Neuronal stem cell (in vitro differentiated cells): ENCODE measurements at regions not wholly inside any gene's neighbourhood (a gene's known extent, or its start where the extent isn't known, plus 50 kb on each side); places are given as distances from the start of the nearest gene placed in this dataset.
A peak's percentile ranks its signal among the peaks of the same experiment; 100 is the strongest.

Source experiments
- DNase-seq: peaks from one replicate; pipeline ENCODE4 v3.0.0-alpha.2; 2013; ENCODE audit warnings: low spot score
- H2AFZ ChIP-seq: one replicate; pipeline ENCODE4 v1.6.1; 2013; ENCODE audit warnings: mild to moderate bottlenecking, low read length, inconsistent platforms
- H2AK5ac ChIP-seq: 2 replicates; pipeline ENCODE4 v1.6.1; 2013; ENCODE audit warnings: low read depth, mild to moderate bottlenecking, inconsistent platforms, low read length, moderate library complexity, mixed read lengths
- H2BK120ac ChIP-seq: 2 replicates; pipeline ENCODE4 v1.6.1; 2013; ENCODE audit warnings: low read depth, mild to moderate bottlenecking, inconsistent platforms, low read length, moderate library complexity, mixed read lengths
- H2BK12ac ChIP-seq: one replicate; pipeline ENCODE4 v1.6.1; 2013; ENCODE audit warnings: low read length, inconsistent platforms
- H2BK15ac ChIP-seq: 2 replicates; pipeline ENCODE4 v1.6.1; 2013; ENCODE audit warnings: mild to moderate bottlenecking, low read length, inconsistent platforms, mixed read lengths
- H2BK5ac ChIP-seq: one replicate; pipeline ENCODE4 v1.6.1; 2013; ENCODE audit warnings: inconsistent platforms, mild to moderate bottlenecking, low read length, moderate library complexity
- H3K14ac ChIP-seq: one replicate; pipeline ENCODE4 v1.6.1; 2013; ENCODE audit warnings: low read length, inconsistent platforms
- H3K18ac ChIP-seq: 2 replicates; pipeline ENCODE4 v1.6.1; 2013; ENCODE audit warnings: low read length, inconsistent platforms
- H3K23ac ChIP-seq: 2 replicates; pipeline ENCODE4 v1.6.1; 2013; ENCODE audit warnings: low read depth, mild to moderate bottlenecking, mixed read lengths, low read length, inconsistent platforms; ENCODE audit not compliant: poor library complexity
- H3K27ac ChIP-seq: replicated peaks from 3 replicates; pipeline ENCODE4 v1.5.1; 2013; ENCODE audit warnings: low read length, inconsistent platforms
- H3K27me3 ChIP-seq, 3 experiments: 2 replicates each; pipeline ENCODE4 v1.6.1; 2013; ENCODE audit warnings: low read length in 3 of 3, mild to moderate bottlenecking in 2 of 3, inconsistent platforms in 1 of 3, low read depth in 1 of 3, mixed read lengths in 1 of 3, moderate library complexity in 1 of 3; ENCODE audit not compliant: control insufficient read depth in 3 of 3, insufficient read depth in 3 of 3
- H3K36me3 ChIP-seq, 2 donors: replicated peaks in 1 of 2; 2 replicates each; pipeline ENCODE4 v1.6.1; 2013; ENCODE audit warnings: low read length in 2 of 2; ENCODE audit not compliant: control insufficient read depth in 2 of 2, insufficient read depth in 2 of 2
- H3K4ac ChIP-seq: 2 replicates; pipeline ENCODE4 v1.6.1; 2013; ENCODE audit warnings: inconsistent platforms, mild to moderate bottlenecking, low read length, moderate library complexity
- H3K4me1 ChIP-seq, 2 donors: 1 replicate in 1 of 2; 2 replicates in 1 of 2; pipeline ENCODE4 v1.6.1; 2013; ENCODE audit warnings: low read length in 2 of 2, low read depth in 1 of 2; ENCODE audit not compliant: control insufficient read depth in 2 of 2, insufficient read depth in 1 of 2
- H3K4me2 ChIP-seq: one replicate; pipeline ENCODE4 v1.6.1; 2013; ENCODE audit warnings: mild to moderate bottlenecking, low read length, inconsistent platforms; ENCODE audit not compliant: insufficient read depth, poor library complexity, severe bottlenecking
- H3K4me3 ChIP-seq, 2 donors: 2 replicates each; pipeline ENCODE4 v1.5.1; 2013; ENCODE audit warnings: low read length in 2 of 2, mild to moderate bottlenecking in 2 of 2, inconsistent platforms in 1 of 2, moderate library complexity in 1 of 2
- H3K79me1 ChIP-seq: one replicate; pipeline ENCODE4 v1.6.1; 2013; ENCODE audit warnings: low read depth, mild to moderate bottlenecking, inconsistent platforms, low read length, moderate library complexity
- H3K9ac ChIP-seq: one replicate; pipeline ENCODE4 v1.6.1; 2013; ENCODE audit warnings: mild to moderate bottlenecking, low read depth, low read length, inconsistent platforms; ENCODE audit not compliant: poor library complexity
- H3K9me3 ChIP-seq, 2 donors: replicated peaks in 1 of 2; 2 replicates each; pipeline versions ENCODE3 to v1.6.1; 2013; ENCODE audit warnings: low read length in 2 of 2, mild to moderate bottlenecking in 2 of 2, inconsistent platforms in 1 of 2, low read depth in 1 of 2, mixed read lengths in 1 of 2, moderate library complexity in 1 of 2; ENCODE audit not compliant: control insufficient read depth in 2 of 2, insufficient read depth in 1 of 2
- H4K8ac ChIP-seq: one replicate; pipeline ENCODE4 v1.6.1; 2013; ENCODE audit warnings: low read depth, mild to moderate bottlenecking, inconsistent platforms, low read length, moderate library complexity
- H4K91ac ChIP-seq: one replicate; pipeline ENCODE4 v1.6.1; 2013; ENCODE audit warnings: low read length, low read depth, mild to moderate bottlenecking, inconsistent platforms; ENCODE audit not compliant: poor library complexity
- WGBS, 2 donors: extraction: QIAGEN DNeasy Blood & Tissue Kit; methylation state at CpG; one replicate each; pipeline ENCODE4 v1.1.7; 2013; ENCODE audit warnings: missing lambda C conversion rate in 2 of 2, mixed read lengths in 1 of 2; ENCODE audit not compliant: insufficient read length in 2 of 2, insufficient replicate concordance in 1 of 2; ENCODE audit errors: extremely low coverage in 2 of 2; 5-methylcytosine and 5-hydroxymethylcytosine counted together

DNA sequence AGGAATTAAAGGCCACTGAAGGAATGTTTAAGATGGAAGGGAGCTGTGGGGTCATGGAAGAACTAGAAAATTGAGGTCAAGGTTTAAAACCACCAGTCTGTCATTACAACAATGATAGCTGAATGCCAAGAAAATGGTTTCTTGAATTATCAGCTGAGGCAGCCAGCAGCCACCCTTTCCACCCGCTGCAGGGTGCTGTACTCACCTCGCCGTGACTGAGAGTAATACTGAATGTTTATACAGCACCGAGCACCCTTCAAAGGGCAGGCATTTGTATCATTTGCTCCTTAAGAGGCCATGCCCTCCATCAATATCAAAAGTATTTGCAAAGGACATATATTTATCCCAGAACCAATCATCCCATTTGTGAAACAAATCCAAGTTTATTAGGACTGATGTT, 402.8 kb downstream of the VPS13C start:
- H2BK120ac ChIP-seq, result no peak overlapping the region
- H4K8ac ChIP-seq, result no peak overlapping the region
- H3K23ac ChIP-seq, result no peak overlapping the region
- no peaks in the 10 kb centered on the region for H3K36me3 ChIP-seq
- no peak overlapping the region for H3K4me3 ChIP-seq
- H3K4me1 ChIP-seq, result peaks cover 0 to 10% of the 10 kb centered on the region in 2 donors
- H2AFZ ChIP-seq, result no peak overlapping the region
- H3K4me2 ChIP-seq, result no peak overlapping the region
- no CpG with 5 or more reads among the region's 4 CpGs for WGBS, 2 donors
- H2BK5ac ChIP-seq, result no peak overlapping the region
- no peak overlapping the region for H3K27ac ChIP-seq
- no peak overlapping the region for H3K18ac ChIP-seq
- H3K79me1 ChIP-seq, result no peaks in the 10 kb centered on the region
- no peak overlapping the region for H3K14ac ChIP-seq
- no peaks in the 10 kb centered on the region for H3K27me3 ChIP-seq
- no peak overlapping the region for H2AK5ac ChIP-seq
- no peak overlapping the region for H4K91ac ChIP-seq
- DNase-seq, result no peak
- H3K9me3 ChIP-seq, result no peaks in the 10 kb centered on the region
- H2BK12ac ChIP-seq, result no peak overlapping the region
- H3K4ac ChIP-seq, result no peak overlapping the region
- no peak overlapping the region for H2BK15ac ChIP-seq
- H3K9ac ChIP-seq, result no peak overlapping the region

DNA sequence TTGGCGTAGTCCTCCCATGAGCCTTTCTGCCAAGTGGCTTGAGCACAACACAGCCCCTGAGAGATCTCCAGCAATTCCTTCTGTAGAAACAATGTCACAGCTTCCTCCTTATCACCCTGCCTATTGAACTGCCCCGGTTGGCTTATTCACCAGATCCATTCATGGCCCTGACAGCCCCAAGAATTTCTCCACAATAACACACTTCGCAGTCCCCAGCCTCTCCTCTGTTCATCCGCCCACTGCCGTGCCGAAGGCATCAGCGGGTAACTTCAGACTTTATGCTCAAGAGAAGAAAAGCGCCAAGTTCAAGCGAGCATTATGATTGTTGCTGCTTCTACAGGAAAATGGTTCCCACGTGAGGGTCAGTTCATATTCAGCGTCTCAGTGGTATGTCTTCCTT, 403.9 kb downstream of the VPS13C start:
- Histone ChIP-seq H2BK12ac (no peak overlapping the region), H3K9me3 (no peaks in the 10 kb centered on the region), H3K36me3 (no peaks in the 10 kb centered on the region), H3K27me3 (no peaks in the 10 kb centered on the region), H3K23ac (no peak overlapping the region), H2BK15ac (no peak overlapping the region), H3K18ac (no peak overlapping the region), H2AFZ (peak overlapping the region; percentile 46), H3K4me2 (no peak overlapping the region), H2AK5ac (no peak overlapping the region), H3K9ac (no peak overlapping the region), H3K14ac (no peak overlapping the region), H3K79me1 (no peaks in the 10 kb centered on the region), H3K4me1 (peaks cover 0 to 10% of the 10 kb centered on the region in 2 donors), H4K8ac (no peak overlapping the region), H3K27ac (no peak overlapping the region), H2BK5ac (no peak overlapping the region), H4K91ac (no peak overlapping the region), H3K4me3 (no peak overlapping the region), H3K4ac (no peak overlapping the region), H2BK120ac (no peak overlapping the region)
- WGBS, 2 donors, result no CpG with 5 or more reads among the region's 11 CpGs
- no peak for DNase-seq

GRCh38 chr15:61655881-61656280, 404.4 kb downstream of the VPS13C start:
- Histone ChIP-seq H2AK5ac (no peak overlapping the region), H3K23ac (no peak overlapping the region), H3K9me3 (no peaks in the 10 kb centered on the region), H3K27ac (no peak overlapping the region), H3K4me2 (no peak overlapping the region), H3K4me3 (no peak overlapping the region), H3K4me1 (peaks cover 0 to 10% of the 10 kb centered on the region in 2 donors), H3K18ac (no peak overlapping the region), H3K79me1 (no peaks in the 10 kb centered on the region), H3K4ac (no peak overlapping the region), H2BK120ac (no peak overlapping the region), H3K27me3 (no peaks in the 10 kb centered on the region), H2AFZ (no peak overlapping the region), H2BK12ac (peak overlapping the region; percentile 14), H3K9ac (no peak overlapping the region), H4K8ac (no peak overlapping the region), H4K91ac (no peak overlapping the region), H3K14ac (no peak overlapping the region), H3K36me3 (no peaks in the 10 kb centered on the region), H2BK5ac (no peak overlapping the region), H2BK15ac (no peak overlapping the region)
- no peak for DNase-seq
- no CpG with 5 or more reads among the region's 3 CpGs for WGBS, 2 donors

GRCh38 chr15:61654918-61655317, 405.3 kb downstream of the VPS13C start:
- Histone ChIP-seq H3K79me1 (no peaks in the 10 kb centered on the region), H2BK15ac (no peak overlapping the region), H2AK5ac (no peak overlapping the region), H3K4me3 (no peak overlapping the region), H3K18ac (peak overlapping the region; percentile 62), H3K9me3 (no peaks in the 10 kb centered on the region), H3K4me2 (no peak overlapping the region), H2BK5ac (no peak overlapping the region), H3K4ac (peak overlapping the region; percentile 84), H4K8ac (peak overlapping the region; percentile 56), H2BK120ac (no peak overlapping the region), H2BK12ac (no peak overlapping the region), H2AFZ (no peak overlapping the region), H4K91ac (no peak overlapping the region), H3K9ac (no peak overlapping the region), H3K27ac (no peak overlapping the region), H3K27me3 (no peaks in the 10 kb centered on the region), H3K14ac (no peak overlapping the region), H3K4me1 (peaks cover 0 to 10% of the 10 kb centered on the region in 2 donors), H3K36me3 (no peaks in the 10 kb centered on the region), H3K23ac (peak overlapping the region; percentile 62)
- no CpG with 5 or more reads among the region's 12 CpGs for WGBS, 2 donors
- no peak for DNase-seq
